Umbilical cord (tissue), 1 donor: ENCODE measurements at regions not wholly inside any gene's neighbourhood (a gene's known extent, or its start where the extent isn't known, plus 50 kb on each side); places are given as distances from the start of the nearest gene placed in this dataset.

Source experiments
- DNase-seq: peaks from one replicate; pipeline ENCODE4 v3.0.0-alpha.2; 2015; ENCODE audit warnings: low spot score

GRCh38 chr11:27193434-27194225 is 153.0 kb downstream of the BBOX1 start:
- no peak for DNase-seq

GRCh38 chr11:27192184-27192583 is 151.6 kb downstream of the BBOX1 start:
- DNase-seq = no peak

- DNase-seq = no peak
These were observed 151.0 kb downstream of the BBOX1 start for GRCh38 chr11:27191639-27192038.

GRCh38 chr11:27188696-27189095 is 148.1 kb downstream of the BBOX1 start:
- DNase-seq = peak; percentile 77

- DNase-seq = peak; percentile 81
These were observed 147.4 kb downstream of the BBOX1 start for GRCh38 chr11:27187848-27188621.

GRCh38 chr11:27187075-27187847 is 146.6 kb downstream of the BBOX1 start:
- no peak for DNase-seq

- DNase-seq = no peak
These were observed 146.0 kb downstream of the BBOX1 start for GRCh38 chr11:27186580-27186979.

- no peak for DNase-seq
These were observed 144.1 kb downstream of the BBOX1 start for GRCh38 chr11:27184458-27185312.

- DNase-seq = peak; percentile 73
These were observed 143.2 kb downstream of the BBOX1 start for GRCh38 chr11:27183672-27184457.

GRCh38 chr11:27179334-27179733 is 138.7 kb downstream of the BBOX1 start:
- DNase-seq = no peak

GRCh38 chr11:27178859-27179258 is 138.2 kb downstream of the BBOX1 start:
- no peak for DNase-seq
